Heart left ventricle (tissue), 13 donors: ENCODE measurements at regions not wholly inside any gene's neighbourhood (a gene's known extent, or its start where the extent isn't known, plus 50 kb on each side); places are given as distances from the start of the nearest gene placed in this dataset.

ENCODE experiments used
- POLR2A ChIP-seq, 2 donors: fragments of 450-650 bp; IDR thresholded peaks; one replicate each; pipeline ENCODE4 v1.6.1; 2017; ENCODE audit warnings: antibody characterized with exemption in 2 of 2, mild to moderate bottlenecking in 2 of 2, moderate library complexity in 2 of 2
- TF ChIP-seq, protein P1 (sequence below), 12 donors: fragments of 200-600 bp; sonication (generic) in 4 of 12; IDR thresholded peaks; one replicate each; pipeline versions ENCODE4 v1.5.0 to v1.8.0; 2018 to 2022; ENCODE audit warnings: antibody characterized with exemption in 12 of 12, mild to moderate bottlenecking in 5 of 12
- donor health status: ischemic (EF 13 %, LVEDD 7.1; RV severe dilation, severe dysfunction).
- donor health status: DM: no; HTN: yes; CAD: no.
- donor health status: DM: no; HTN: no; CAD: no.
- donor health status: ischemic (EF 25% LVEDD 6.9; RV normal size, moderate dysfunction).
- donor health status: ischemic (EF 25% LVEDD 5.7; RV mildly dilated, moderate dysfunction).
- donor health status: ischemic (EF 35%, LVEDD 5.7; RV mildly dilated, moderate dysfunction).
- donor health status: nonischemic (EF 11% LVEDD 7.7; RV severe dilation, severe dysfunction).
- donor health status: DM: yes; HTN: yes; CAD: no.
- donor health status: PGD.
- donor health status: ischemic (EF 29% LVEDD 5.4; RV normal size, mild dysfunction).
- donor health status: nonischemic (EF 23%, LVEDD 6.1; RV moderate dilation, normal function).

DNA sequence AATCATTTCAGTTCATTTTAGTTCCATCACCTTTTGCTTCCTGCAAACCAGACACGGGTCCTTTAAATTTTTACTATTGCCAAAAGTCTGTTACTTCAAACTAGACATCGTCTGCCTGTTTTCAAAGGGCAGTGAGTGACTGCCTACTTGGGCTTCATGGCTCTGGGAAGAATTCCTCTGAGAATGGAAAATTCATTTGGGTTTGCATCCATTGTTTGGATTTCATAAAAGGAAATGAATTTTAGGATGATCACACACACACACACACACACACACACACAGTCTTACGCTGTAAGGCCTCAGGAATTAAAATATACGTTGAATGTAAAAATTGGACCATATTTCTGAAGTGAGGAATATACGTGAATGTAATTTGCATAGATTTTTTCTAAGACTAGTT is 1584.3 kb upstream of the ACVR2A start:
- TF ChIP-seq, protein P1, sequence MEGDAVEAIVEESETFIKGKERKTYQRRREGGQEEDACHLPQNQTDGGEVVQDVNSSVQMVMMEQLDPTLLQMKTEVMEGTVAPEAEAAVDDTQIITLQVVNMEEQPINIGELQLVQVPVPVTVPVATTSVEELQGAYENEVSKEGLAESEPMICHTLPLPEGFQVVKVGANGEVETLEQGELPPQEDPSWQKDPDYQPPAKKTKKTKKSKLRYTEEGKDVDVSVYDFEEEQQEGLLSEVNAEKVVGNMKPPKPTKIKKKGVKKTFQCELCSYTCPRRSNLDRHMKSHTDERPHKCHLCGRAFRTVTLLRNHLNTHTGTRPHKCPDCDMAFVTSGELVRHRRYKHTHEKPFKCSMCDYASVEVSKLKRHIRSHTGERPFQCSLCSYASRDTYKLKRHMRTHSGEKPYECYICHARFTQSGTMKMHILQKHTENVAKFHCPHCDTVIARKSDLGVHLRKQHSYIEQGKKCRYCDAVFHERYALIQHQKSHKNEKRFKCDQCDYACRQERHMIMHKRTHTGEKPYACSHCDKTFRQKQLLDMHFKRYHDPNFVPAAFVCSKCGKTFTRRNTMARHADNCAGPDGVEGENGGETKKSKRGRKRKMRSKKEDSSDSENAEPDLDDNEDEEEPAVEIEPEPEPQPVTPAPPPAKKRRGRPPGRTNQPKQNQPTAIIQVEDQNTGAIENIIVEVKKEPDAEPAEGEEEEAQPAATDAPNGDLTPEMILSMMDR (IDR thresholded peaks at IDR 0.05), result no peak
- no peak for TF ChIP-seq POLR2A (IDR thresholded peaks at IDR 0.05)
